ENCODE measurements at regions not wholly inside any gene's neighbourhood (a gene's known extent, or its start where the extent isn't known, plus 50 kb on each side); places are given as distances from the start of the nearest gene placed in this dataset.

DNA sequence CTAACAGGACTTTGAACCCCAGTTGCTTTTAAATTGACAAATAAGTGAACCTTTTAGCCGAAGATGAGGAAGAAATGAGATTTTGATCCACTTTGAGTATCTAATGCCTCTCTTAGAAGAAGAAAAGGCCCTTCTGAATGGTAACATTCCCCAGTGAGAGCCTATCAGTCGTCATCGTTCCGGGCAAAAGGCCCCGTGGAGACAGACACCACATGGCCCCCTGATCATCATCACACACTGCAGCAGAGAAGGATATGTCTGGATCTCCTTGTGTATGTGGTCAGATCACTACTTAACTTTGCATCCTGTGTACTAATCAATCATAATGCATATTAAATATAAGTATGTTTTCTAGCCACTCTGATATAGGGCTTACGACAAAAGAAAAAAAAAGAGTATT lies 87.3 kb upstream of the SMYD2 start:
- no peaks in the 10 kb centered on the region for H3K9me3 ChIP-seq
- no peak overlapping the region for H3K4me3 ChIP-seq
- no peak for TF ChIP-seq POLR2A (IDR thresholded peaks at IDR 0.05)
- no peaks in the 10 kb centered on the region for H3K36me3 ChIP-seq
- H3K4me1 ChIP-seq: no peaks in the 10 kb centered on the region
- H3K27me3 ChIP-seq: peaks cover 0 to 5% of the 10 kb centered on the region in 2 donors
- no peak for DNase-seq
- H3K27ac ChIP-seq: no peak overlapping the region

DNA sequence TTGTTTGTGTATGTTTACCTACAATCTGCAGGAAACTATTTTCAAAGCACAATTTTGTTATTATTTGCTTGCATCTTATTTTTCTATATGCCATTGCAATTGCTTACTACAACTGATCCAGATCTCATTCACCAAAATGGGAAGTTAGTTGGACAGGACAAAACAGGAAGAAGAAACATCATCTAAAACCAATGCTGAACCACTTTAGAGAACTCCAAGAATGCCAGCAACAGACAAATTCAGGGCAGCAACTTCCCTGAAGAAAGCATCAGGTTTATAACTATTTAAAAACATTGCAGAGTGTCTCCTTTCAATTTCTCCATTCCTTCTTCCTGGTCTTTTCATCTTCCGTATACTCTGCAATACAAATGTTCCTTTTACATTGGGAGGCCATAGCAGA lies 82.4 kb upstream of the SMYD2 start:
- no peaks in the 10 kb centered on the region for H3K36me3 ChIP-seq
- no peak overlapping the region for H3K27ac ChIP-seq
- no peak overlapping the region for H3K4me3 ChIP-seq
- TF ChIP-seq POLR2A (IDR thresholded peaks at IDR 0.05): no peak
- TF ChIP-seq, protein P1, sequence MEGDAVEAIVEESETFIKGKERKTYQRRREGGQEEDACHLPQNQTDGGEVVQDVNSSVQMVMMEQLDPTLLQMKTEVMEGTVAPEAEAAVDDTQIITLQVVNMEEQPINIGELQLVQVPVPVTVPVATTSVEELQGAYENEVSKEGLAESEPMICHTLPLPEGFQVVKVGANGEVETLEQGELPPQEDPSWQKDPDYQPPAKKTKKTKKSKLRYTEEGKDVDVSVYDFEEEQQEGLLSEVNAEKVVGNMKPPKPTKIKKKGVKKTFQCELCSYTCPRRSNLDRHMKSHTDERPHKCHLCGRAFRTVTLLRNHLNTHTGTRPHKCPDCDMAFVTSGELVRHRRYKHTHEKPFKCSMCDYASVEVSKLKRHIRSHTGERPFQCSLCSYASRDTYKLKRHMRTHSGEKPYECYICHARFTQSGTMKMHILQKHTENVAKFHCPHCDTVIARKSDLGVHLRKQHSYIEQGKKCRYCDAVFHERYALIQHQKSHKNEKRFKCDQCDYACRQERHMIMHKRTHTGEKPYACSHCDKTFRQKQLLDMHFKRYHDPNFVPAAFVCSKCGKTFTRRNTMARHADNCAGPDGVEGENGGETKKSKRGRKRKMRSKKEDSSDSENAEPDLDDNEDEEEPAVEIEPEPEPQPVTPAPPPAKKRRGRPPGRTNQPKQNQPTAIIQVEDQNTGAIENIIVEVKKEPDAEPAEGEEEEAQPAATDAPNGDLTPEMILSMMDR (IDR thresholded peaks at IDR 0.05): no peak
- DNase-seq: no peak
- no peaks in the 10 kb centered on the region for H3K27me3 ChIP-seq
- H3K9me3 ChIP-seq: no peaks in the 10 kb centered on the region
- H3K4me1 ChIP-seq: no peaks in the 10 kb centered on the region

DNA sequence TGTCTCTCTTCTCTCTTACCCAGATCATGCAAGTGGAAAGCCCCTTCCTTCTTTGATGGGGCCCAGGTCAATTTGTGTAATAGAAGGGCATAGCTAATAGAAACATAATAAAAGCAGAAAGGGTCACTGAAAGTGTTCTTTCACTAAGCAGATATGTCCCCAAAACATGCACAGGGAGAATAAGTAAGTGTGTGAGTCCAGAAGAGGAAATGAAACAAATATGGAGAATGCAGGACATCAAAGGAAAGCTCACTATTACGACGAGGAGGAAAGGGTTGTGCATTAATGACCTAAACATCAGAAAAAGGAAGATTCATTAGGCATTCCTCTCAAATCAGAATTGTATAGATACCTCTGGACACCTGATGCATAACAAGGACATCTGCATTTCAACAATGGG lies 81.4 kb upstream of the SMYD2 start:
- no peak for DNase-seq
- Histone ChIP-seq H3K9me3 (no peaks in the 10 kb centered on the region), H3K4me3 (no peak overlapping the region), H3K27ac (no peak overlapping the region), H3K36me3 (no peaks in the 10 kb centered on the region), H3K4me1 (no peaks in the 10 kb centered on the region), H3K27me3 (no peaks in the 10 kb centered on the region)
- no peak for TF ChIP-seq POLR2A (IDR thresholded peaks at IDR 0.05)
- TF ChIP-seq, protein P1 (IDR thresholded peaks at IDR 0.05): no peak

DNA sequence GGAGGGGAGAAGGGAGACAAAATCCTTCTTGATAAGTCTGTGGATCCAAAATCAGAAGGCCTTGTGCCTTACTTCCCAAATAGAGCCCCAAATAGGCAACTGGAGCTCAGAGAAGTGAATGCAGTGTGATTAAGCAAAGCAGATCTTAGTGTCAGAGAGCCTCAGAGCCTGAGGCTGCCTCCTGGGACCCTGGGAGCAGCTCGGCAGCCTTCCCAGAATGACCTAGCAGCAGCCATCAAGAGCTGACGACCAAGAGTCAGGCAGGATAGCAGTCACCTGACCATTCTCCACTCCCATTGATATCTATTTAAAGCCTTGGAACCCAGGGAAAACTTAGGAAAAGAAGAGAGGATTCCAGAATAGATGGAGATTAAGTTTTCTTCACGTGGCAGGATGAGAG lies 78.0 kb upstream of the SMYD2 start:
- no peak overlapping the region for H3K27ac ChIP-seq
- H3K4me3 ChIP-seq: no peak overlapping the region
- no peaks in the 10 kb centered on the region for H3K36me3 ChIP-seq
- no peaks in the 10 kb centered on the region for H3K4me1 ChIP-seq
- no peak for DNase-seq
- no peak for TF ChIP-seq POLR2A (IDR thresholded peaks at IDR 0.05)
- TF ChIP-seq, protein P1 (IDR thresholded peaks at IDR 0.05): no peak
- no peaks in the 10 kb centered on the region for H3K27me3 ChIP-seq
- H3K9me3 ChIP-seq: no peaks in the 10 kb centered on the region

DNA sequence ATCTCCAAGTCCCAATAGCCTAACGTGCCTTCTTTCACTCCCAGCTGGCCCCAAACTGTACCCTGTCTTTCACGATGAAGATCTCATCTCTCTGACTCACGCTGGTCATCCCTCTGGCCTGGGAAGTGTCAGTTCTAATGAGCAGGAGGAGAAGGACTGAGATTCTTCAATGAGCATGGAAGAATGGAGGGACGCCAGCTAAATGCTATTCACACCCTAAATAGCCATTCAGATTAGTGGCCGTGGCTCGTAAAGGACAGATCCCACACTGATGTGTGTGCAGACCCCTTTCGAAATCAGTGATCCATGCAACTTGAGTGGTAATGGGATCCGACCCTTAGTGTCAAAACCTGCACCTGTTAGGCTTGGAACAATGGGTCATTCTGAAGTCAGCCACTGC lies 75.9 kb upstream of the SMYD2 start:
- H3K27ac ChIP-seq: no peak overlapping the region
- no peaks in the 10 kb centered on the region for H3K27me3 ChIP-seq
- no peaks in the 10 kb centered on the region for H3K4me1 ChIP-seq
- no peaks in the 10 kb centered on the region for H3K36me3 ChIP-seq
- DNase-seq: no peak
- H3K9me3 ChIP-seq: no peaks in the 10 kb centered on the region
- TF ChIP-seq POLR2A (IDR thresholded peaks at IDR 0.05): no peak
- TF ChIP-seq, protein P1 (IDR thresholded peaks at IDR 0.05): no peak
- no peak overlapping the region for H3K4me3 ChIP-seq

DNA sequence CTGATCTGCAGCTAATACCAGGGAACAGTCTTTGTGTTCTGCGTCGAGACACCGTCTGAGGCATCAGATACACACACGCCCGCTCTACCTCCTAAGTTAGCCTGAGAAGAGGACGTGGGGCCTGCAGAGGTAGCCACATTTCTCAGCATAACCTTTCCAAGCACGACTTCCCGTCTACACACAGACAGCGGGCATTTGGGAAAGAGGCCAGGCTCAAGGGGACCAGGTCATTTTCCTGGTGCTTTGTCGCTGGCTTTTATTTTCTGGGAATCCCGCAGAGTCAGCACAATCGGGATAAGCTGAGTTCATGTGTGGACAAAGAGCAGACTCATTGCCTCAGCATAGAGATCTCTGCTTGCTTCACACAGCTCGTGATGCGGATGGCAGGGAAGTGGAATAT lies 72.5 kb upstream of the SMYD2 start:
- H3K36me3 ChIP-seq: no peaks in the 10 kb centered on the region
- no peak overlapping the region for H3K4me3 ChIP-seq
- no peaks in the 10 kb centered on the region for H3K9me3 ChIP-seq
- no peak for DNase-seq
- no peaks in the 10 kb centered on the region for H3K27me3 ChIP-seq
- no peak for TF ChIP-seq POLR2A (IDR thresholded peaks at IDR 0.05)
- TF ChIP-seq, protein P1 (IDR thresholded peaks at IDR 0.05): no peak
- no peak overlapping the region for H3K27ac ChIP-seq
- no peaks in the 10 kb centered on the region for H3K4me1 ChIP-seq

Measured in Peyer's patch (tissue), 4 donors.